Gastroesophageal sphincter (tissue), 4 donors: ENCODE measurements at regions not wholly inside any gene's neighbourhood (a gene's known extent, or its start where the extent isn't known, plus 50 kb on each side); places are given as distances from the start of the nearest gene placed in this dataset.

Source experiments
- ATAC-seq: fragments of 150-250 bp; one replicate; pipeline ENCODE4 v1.9.1; 2016; ENCODE audit warnings: mild to moderate bottlenecking, moderate library complexity
- H3K27ac ChIP-seq, 4 donors: fragments of 200-600 bp; sonication (generic) in 3 of 4; 1 replicate in 3 of 4; 2 replicates in 1 of 4; pipeline ENCODE4 v1.5.1; 2016 to 2019
- H3K27me3 ChIP-seq: fragments of 200-600 bp; sonication (generic); one replicate; pipeline ENCODE4 v1.5.1; 2019
- H3K36me3 ChIP-seq, 2 donors: fragments of 200-600 bp; sonication (generic); one replicate each; pipeline ENCODE4 v1.5.1; 2019; ENCODE audit warnings: control low read depth in 1 of 2
- H3K4me1 ChIP-seq, 3 donors: fragments of 200-600 bp; sonication (generic); 1 replicate in 2 of 3; 2 replicates in 1 of 3; pipeline ENCODE4 v1.5.1; 2016 to 2019; ENCODE audit warnings: control low read depth in 2 of 3
- H3K4me3 ChIP-seq, 2 donors: fragments of 200-600 bp; sonication (generic); one replicate each; pipeline ENCODE4 v1.5.1; 2019; ENCODE audit warnings: mild to moderate bottlenecking in 1 of 2, moderate library complexity in 1 of 2
- H3K9me3 ChIP-seq, 3 donors: fragments of 200-600 bp; sonication (generic); one replicate each; pipeline ENCODE4 v1.5.1; 2017 to 2019; ENCODE audit warnings: control low read depth in 2 of 3
- EP300 ChIP-seq: sonication (generic); formaldehyde crosslinking; IDR thresholded peaks from one replicate; pipeline ENCODE4 v1.6.1; 2017; ENCODE audit warnings: antibody characterized with exemption, mild to moderate bottlenecking
- POLR2A ChIP-seq, 2 donors: fragments of 450-650 bp; IDR thresholded peaks; one replicate each; pipeline ENCODE4 v1.6.1; 2017; ENCODE audit warnings: antibody characterized with exemption in 2 of 2, mild to moderate bottlenecking in 2 of 2, moderate library complexity in 1 of 2
- POLR2AphosphoS5 ChIP-seq: sonication (generic); formaldehyde crosslinking; IDR thresholded peaks from one replicate; pipeline ENCODE4 v1.6.1; 2017; ENCODE audit warnings: antibody characterized with exemption
- WGBS, 2 donors: methylation state at CpG; one replicate each; pipeline ENCODE4 v1.1.5; 2018; ENCODE audit warnings: low coverage in 1 of 2; 5-methylcytosine and 5-hydroxymethylcytosine counted together
- TF ChIP-seq, protein P1 (sequence below), 4 experiments: fragments of 200-600 bp in 2 of 4; fragments of 450-650 bp in 2 of 4; sonication (generic) in 1 of 4; IDR thresholded peaks; one replicate each; pipeline ENCODE4 v1.5.1; 2017 to 2019; ENCODE audit warnings: antibody characterized with exemption in 4 of 4, mild to moderate bottlenecking in 2 of 4, moderate library complexity in 2 of 4

DNA sequence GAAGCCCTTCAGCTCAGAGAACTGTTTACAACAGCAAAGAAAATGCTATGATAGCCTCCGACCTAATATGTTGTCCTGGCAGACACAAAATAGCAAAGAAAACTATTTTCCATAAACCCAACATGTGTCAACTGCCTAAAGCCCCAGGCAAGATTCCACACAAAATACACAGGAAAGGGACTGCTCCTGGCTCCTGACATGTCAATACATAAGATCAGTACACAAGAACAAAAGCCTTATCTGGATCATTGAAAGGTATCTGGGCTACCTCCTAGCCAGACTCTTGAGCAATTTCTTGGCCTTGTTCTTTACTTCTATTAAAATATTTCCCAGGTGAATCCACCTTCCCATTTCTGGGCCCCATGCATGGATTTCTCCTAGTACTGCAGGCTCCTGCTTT is 242.3 kb upstream of the GRIP1 start:
- Histone ChIP-seq H3K4me3 (no peak overlapping the region), H3K36me3 (no peaks in the 10 kb centered on the region), H3K27ac (no peak overlapping the region), H3K4me1 (no peaks in the 10 kb centered on the region), H3K27me3 (no peaks in the 10 kb centered on the region), H3K9me3 (no peaks in the 10 kb centered on the region)
- TF ChIP-seq POLR2A (IDR thresholded peaks at IDR 0.05) (no peak), POLR2AphosphoS5 (no peak), EP300 (no peak)
- TF ChIP-seq, protein P1, sequence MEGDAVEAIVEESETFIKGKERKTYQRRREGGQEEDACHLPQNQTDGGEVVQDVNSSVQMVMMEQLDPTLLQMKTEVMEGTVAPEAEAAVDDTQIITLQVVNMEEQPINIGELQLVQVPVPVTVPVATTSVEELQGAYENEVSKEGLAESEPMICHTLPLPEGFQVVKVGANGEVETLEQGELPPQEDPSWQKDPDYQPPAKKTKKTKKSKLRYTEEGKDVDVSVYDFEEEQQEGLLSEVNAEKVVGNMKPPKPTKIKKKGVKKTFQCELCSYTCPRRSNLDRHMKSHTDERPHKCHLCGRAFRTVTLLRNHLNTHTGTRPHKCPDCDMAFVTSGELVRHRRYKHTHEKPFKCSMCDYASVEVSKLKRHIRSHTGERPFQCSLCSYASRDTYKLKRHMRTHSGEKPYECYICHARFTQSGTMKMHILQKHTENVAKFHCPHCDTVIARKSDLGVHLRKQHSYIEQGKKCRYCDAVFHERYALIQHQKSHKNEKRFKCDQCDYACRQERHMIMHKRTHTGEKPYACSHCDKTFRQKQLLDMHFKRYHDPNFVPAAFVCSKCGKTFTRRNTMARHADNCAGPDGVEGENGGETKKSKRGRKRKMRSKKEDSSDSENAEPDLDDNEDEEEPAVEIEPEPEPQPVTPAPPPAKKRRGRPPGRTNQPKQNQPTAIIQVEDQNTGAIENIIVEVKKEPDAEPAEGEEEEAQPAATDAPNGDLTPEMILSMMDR (IDR thresholded peaks at IDR 0.05), result no peak
- no peak for ATAC-seq
- 57 to 91% methylated on average over 1 of the region's 1 CpG for WGBS, 2 donors

DNA sequence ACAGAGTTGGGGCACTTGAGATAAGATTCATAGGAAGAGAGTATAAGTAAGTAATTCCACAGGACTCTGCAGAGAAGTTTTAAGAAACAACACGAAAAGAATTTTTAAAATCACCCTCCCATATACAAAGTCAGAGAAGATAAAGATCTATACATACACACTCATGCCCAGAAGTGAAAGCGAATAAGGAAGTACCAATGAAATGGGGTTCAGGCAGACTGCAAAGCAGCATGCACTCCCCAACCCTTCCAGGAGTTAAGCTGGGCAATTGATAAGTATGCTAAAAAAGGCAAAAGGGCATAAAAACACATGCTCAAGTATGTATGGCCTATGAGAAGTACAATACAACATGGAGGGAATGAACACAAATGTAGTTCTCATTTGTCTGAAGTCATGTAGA is 246.2 kb upstream of the GRIP1 start:
- Histone ChIP-seq H3K27ac (no peak overlapping the region), H3K4me3 (no peak overlapping the region), H3K36me3 (no peaks in the 10 kb centered on the region), H3K27me3 (no peaks in the 10 kb centered on the region), H3K9me3 (no peaks in the 10 kb centered on the region), H3K4me1 (no peaks in the 10 kb centered on the region)
- 68 to 90% methylated on average over 2 of the region's 2 CpGs for WGBS, 2 donors
- no peak for ATAC-seq
- TF ChIP-seq EP300, result no peak
- TF ChIP-seq, protein P1 (IDR thresholded peaks at IDR 0.05), result no peak
- TF ChIP-seq POLR2AphosphoS5, result no peak
- no peak for TF ChIP-seq POLR2A (IDR thresholded peaks at IDR 0.05)

DNA sequence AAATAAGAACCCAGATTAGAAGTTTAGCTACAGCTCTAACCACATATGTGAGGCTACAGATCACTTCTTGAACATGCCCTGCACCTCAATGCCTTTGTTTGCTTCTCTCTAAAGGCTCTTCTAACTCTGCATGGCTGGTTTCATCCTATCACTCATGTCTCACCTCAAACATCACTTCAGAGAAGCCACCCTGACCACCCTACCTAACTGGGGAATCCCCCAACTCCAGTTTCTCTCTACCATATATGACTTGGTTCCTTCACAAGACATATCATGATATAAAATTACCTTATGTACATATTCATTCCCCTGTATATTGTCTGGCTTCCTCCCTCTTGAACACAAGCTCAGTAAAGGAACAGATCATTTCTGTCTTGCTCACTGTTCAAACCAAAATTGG is 250.2 kb upstream of the GRIP1 start:
- H3K27ac ChIP-seq, result no peak overlapping the region
- TF ChIP-seq POLR2AphosphoS5 (no peak), EP300 (no peak), POLR2A (IDR thresholded peaks at IDR 0.05) (no peak)
- TF ChIP-seq, protein P1 (IDR thresholded peaks at IDR 0.05), result no peak
- no peak for ATAC-seq

DNA sequence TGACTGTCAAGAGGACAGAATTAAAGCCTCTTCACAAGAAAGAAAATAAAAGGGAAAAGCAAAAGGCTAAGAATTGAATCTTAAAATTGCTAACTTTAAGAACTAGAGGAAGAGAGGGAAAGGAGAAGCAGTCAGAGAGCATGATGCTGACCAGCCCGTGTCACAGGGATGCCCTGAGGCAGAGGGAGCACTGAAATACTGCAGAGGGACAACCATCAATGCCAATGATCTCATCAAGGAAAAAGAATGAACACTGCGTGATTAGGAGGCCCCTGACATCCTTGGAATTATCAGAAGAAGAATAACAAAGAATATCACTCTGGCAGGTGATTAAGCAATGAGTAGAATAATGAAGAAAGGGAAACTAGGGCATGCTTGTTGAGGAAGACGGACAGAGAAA is 252.2 kb upstream of the GRIP1 start:
- H3K9me3 ChIP-seq, result no peaks in the 10 kb centered on the region
- 61 to 89% methylated on average over 3 of the region's 3 CpGs for WGBS, 2 donors
- ATAC-seq, result no peak

More for the DNA sequence above, 250.2 kb upstream of the GRIP1 start:
- Histone ChIP-seq H3K27me3 (no peaks in the 10 kb centered on the region), H3K4me1 (no peaks in the 10 kb centered on the region), H3K4me3 (no peak overlapping the region), H3K36me3 (no peaks in the 10 kb centered on the region), H3K9me3 (no peaks in the 10 kb centered on the region)

DNA sequence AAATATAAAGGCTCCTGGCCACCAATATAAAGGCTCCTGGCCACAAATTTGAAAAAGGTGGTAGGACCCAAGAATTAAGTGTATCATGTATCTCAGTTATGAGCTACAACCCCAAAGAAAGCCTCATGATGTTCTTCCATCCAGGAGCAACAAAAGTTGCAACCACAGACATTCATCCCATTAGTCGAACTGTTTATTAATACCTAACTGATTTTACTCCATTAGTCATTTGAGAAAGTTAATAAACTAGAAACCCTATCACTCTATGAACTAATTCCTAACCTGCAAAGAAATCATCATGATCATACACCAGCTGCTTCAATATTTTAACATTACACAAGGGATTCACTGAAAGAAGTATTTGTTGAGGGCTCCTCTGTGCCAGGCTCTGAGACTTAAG is 253.2 kb upstream of the GRIP1 start:
- WGBS, 2 donors, result 89% methylated on average over 1 of the region's 1 CpG
- no peak overlapping the region for H3K27ac ChIP-seq
- H3K9me3 ChIP-seq, result no peaks in the 10 kb centered on the region
- H3K4me3 ChIP-seq, result no peak overlapping the region
- TF ChIP-seq POLR2AphosphoS5, result no peak
- no peak for TF ChIP-seq EP300
- no peak for TF ChIP-seq POLR2A (IDR thresholded peaks at IDR 0.05)
- TF ChIP-seq, protein P1 (IDR thresholded peaks at IDR 0.05), result no peak
- no peaks in the 10 kb centered on the region for H3K36me3 ChIP-seq
- no peaks in the 10 kb centered on the region for H3K27me3 ChIP-seq
- ATAC-seq, result no peak
- no peaks in the 10 kb centered on the region for H3K4me1 ChIP-seq

More for the DNA sequence above, 252.2 kb upstream of the GRIP1 start:
- Histone ChIP-seq H3K36me3 (no peaks in the 10 kb centered on the region), H3K4me3 (no peak overlapping the region), H3K4me1 (no peaks in the 10 kb centered on the region), H3K27ac (no peak overlapping the region), H3K27me3 (no peaks in the 10 kb centered on the region)
- TF ChIP-seq EP300 (no peak), POLR2AphosphoS5 (no peak), POLR2A (IDR thresholded peaks at IDR 0.05) (no peak)
- TF ChIP-seq, protein P1 (IDR thresholded peaks at IDR 0.05), result no peak
